ENCODE measurements at regions not wholly inside any gene's neighbourhood (a gene's known extent, or its start where the extent isn't known, plus 50 kb on each side); places are given as distances from the start of the nearest gene placed in this dataset.

DNA sequence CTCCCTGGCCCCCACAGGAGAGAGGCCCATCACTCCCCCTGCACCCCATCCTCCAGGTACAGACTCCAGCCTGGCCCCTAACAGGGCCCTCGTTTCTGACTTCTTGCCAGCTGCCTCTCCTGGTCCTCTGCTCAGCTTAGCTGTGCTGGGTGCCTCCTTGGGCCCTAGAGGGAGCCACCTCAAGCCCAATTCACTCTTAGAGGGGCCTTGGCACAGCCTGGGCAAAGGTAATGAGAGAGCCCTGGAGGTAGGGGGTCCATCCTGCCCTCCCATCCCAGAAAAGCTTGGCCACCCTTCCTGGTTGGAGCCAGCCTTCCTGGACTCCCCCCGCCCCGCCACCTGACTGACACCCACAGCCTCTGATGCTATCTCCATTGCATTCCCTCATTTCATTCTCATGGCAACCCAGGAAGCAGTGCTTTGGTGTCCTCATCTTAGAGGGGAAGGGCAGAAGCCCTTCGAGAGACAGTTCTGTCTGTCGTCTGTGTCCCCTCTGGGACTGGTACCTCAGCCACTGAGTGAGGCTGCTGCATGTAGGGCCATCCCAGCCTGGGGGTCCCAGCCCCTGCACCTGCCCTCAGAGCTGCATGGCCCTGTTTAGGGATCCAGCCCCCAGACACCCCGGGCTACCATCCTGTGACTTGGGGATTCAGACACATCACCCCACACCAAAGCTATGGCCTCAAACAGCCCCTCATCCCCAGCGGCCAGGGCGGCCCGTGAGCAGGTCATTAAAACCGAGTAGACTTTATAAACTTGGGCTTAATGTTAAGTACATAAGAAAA lies 95.5 kb downstream of the BARX1 start:
- TF ChIP-seq EZH2 (IDR thresholded peaks at IDR 0.05; ENCODE audit: low read depth), result no peak
- TF ChIP-seq, protein P1, sequence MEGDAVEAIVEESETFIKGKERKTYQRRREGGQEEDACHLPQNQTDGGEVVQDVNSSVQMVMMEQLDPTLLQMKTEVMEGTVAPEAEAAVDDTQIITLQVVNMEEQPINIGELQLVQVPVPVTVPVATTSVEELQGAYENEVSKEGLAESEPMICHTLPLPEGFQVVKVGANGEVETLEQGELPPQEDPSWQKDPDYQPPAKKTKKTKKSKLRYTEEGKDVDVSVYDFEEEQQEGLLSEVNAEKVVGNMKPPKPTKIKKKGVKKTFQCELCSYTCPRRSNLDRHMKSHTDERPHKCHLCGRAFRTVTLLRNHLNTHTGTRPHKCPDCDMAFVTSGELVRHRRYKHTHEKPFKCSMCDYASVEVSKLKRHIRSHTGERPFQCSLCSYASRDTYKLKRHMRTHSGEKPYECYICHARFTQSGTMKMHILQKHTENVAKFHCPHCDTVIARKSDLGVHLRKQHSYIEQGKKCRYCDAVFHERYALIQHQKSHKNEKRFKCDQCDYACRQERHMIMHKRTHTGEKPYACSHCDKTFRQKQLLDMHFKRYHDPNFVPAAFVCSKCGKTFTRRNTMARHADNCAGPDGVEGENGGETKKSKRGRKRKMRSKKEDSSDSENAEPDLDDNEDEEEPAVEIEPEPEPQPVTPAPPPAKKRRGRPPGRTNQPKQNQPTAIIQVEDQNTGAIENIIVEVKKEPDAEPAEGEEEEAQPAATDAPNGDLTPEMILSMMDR (conservative IDR thresholded peaks at IDR 0.05), result peak; percentile 24; the same call in 1 of the 2 replicates
- intact Hi-C loops (cut with micrococcal nuclease; ENCODE audit: unreplicated experiment), result no loop called here
- Histone ChIP-seq H3K4me1 (replicated peaks; ENCODE audit: insufficient read depth) (no peaks in the 10 kb centered on the region), H3K4me3 (no peak overlapping the region), H3K36me3 (ENCODE audit: low read depth) (no peaks in the 10 kb centered on the region), H3K79me2 (ENCODE audit: low read depth) (no peaks in the 10 kb centered on the region), H3F3A (ENCODE audit: insufficient read depth, low read depth) (no peaks in the 10 kb centered on the region), H3K9me3 (ENCODE audit: insufficient read depth, low read depth) (no peaks in the 10 kb centered on the region), H3K9me2 (ENCODE audit: insufficient read depth) (no peaks in the 10 kb centered on the region), H3K4me2 (no peak overlapping the region), H3K27ac (no peak overlapping the region), H2AFZ (no peak overlapping the region), H3K27me3 (ENCODE audit: insufficient read depth, low read depth) (peaks cover 81% of the 10 kb centered on the region), H4K20me1 (ENCODE audit: insufficient read depth) (no peaks in the 10 kb centered on the region)
- DNase-seq, result no peak
- no TSS peak for BruUV-seq (replicated peaks)
- ChIA-PET POLR2A (ENCODE audit: unreplicated experiment) (no interaction called here), CTCF (no interaction called here)

DNA sequence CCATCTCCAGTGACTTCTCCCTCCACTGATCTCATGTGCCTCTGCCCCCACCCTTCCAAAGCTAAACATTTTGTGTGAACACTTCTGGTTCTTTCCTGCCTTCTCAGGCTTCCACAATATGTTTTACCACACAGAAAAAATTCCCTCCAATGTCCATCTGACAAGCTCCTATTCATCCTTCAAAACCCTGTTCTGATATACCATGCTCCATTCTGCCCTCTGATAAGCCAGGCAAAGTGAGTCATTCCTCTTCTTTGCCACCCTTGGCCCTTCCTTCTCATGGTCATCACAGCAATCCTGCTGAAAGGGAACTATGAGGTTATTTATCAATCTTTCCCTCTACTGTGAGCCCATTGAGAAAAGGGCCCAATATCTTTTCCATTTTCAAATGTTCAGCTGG lies 97.6 kb downstream of the BARX1 start:
- BruUV-seq (replicated peaks), result no TSS peak
- no peaks in the 10 kb centered on the region for H4K20me1 ChIP-seq (ENCODE audit: insufficient read depth)
- no peaks in the 10 kb centered on the region for H3K4me1 ChIP-seq (replicated peaks; ENCODE audit: insufficient read depth)
- no peak for DNase-seq
- H3K27me3 ChIP-seq (ENCODE audit: insufficient read depth, low read depth), result peaks cover 64% of the 10 kb centered on the region
- H3K79me2 ChIP-seq (ENCODE audit: low read depth), result no peaks in the 10 kb centered on the region
- no peaks in the 10 kb centered on the region for H3K9me2 ChIP-seq (ENCODE audit: insufficient read depth)
- intact Hi-C loops (cut with micrococcal nuclease; ENCODE audit: unreplicated experiment), result no loop called here
- POLR2A ChIA-PET (ENCODE audit: unreplicated experiment), result no interaction called here
- no peak overlapping the region for H3K4me3 ChIP-seq
- H3K27ac ChIP-seq, result no peak overlapping the region
- no peaks in the 10 kb centered on the region for H3K36me3 ChIP-seq (ENCODE audit: low read depth)
- CTCF ChIA-PET, result no interaction called here
- no peak overlapping the region for H2AFZ ChIP-seq
- H3K9me3 ChIP-seq (ENCODE audit: insufficient read depth, low read depth), result no peaks in the 10 kb centered on the region
- no peaks in the 10 kb centered on the region for H3F3A ChIP-seq (ENCODE audit: insufficient read depth, low read depth)
- TF ChIP-seq EZH2 (IDR thresholded peaks at IDR 0.05; ENCODE audit: low read depth), result no peak
- TF ChIP-seq, protein P1 (conservative IDR thresholded peaks at IDR 0.05), result no peak
- no peak overlapping the region for H3K4me2 ChIP-seq

DNA sequence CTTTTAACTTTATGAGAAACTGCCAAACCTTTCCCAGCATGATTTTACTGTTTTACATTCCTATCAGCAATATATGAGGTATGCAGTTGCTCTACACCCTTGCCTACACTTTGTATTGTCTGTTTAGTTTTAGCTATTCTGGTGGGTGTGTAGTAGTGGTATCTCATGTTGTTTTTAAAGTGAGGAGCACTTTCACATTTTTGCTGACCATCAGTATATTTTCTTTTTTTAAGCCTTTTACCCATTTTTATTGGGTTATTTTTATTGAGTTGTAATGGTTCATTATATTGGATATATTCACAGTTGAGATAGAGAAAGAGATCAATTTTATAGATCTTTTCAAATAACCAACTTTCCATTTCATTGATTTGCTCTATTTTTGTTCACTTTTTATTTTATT lies 102.4 kb downstream of the BARX1 start:
- H3K9me2 ChIP-seq (ENCODE audit: insufficient read depth), result no peaks in the 10 kb centered on the region
- DNase-seq, result no peak
- H3F3A ChIP-seq (ENCODE audit: insufficient read depth, low read depth), result no peaks in the 10 kb centered on the region
- peaks cover 60% of the 10 kb centered on the region for H3K27me3 ChIP-seq (ENCODE audit: insufficient read depth, low read depth)
- ChIA-PET POLR2A (ENCODE audit: unreplicated experiment) (no interaction called here), CTCF (no interaction called here)
- H3K4me3 ChIP-seq, result no peak overlapping the region
- TF ChIP-seq EZH2 (IDR thresholded peaks at IDR 0.05; ENCODE audit: low read depth), result no peak
- TF ChIP-seq, protein P1 (conservative IDR thresholded peaks at IDR 0.05), result no peak
- H3K79me2 ChIP-seq (ENCODE audit: low read depth), result no peaks in the 10 kb centered on the region
- H4K20me1 ChIP-seq (ENCODE audit: insufficient read depth), result no peaks in the 10 kb centered on the region
- no peak overlapping the region for H2AFZ ChIP-seq
- no peaks in the 10 kb centered on the region for H3K4me1 ChIP-seq (replicated peaks; ENCODE audit: insufficient read depth)
- no TSS peak for BruUV-seq (replicated peaks)
- H3K36me3 ChIP-seq (ENCODE audit: low read depth), result no peaks in the 10 kb centered on the region
- H3K4me2 ChIP-seq, result no peak overlapping the region
- H3K9me3 ChIP-seq (ENCODE audit: insufficient read depth, low read depth), result no peaks in the 10 kb centered on the region
- H3K27ac ChIP-seq, result no peak overlapping the region
- intact Hi-C loops (cut with micrococcal nuclease; ENCODE audit: unreplicated experiment), result no loop called here
